HG02759 (cell line): ENCODE measurements at regions not wholly inside any gene's neighbourhood (a gene's known extent, or its start where the extent isn't known, plus 50 kb on each side); places are given as distances from the start of the nearest gene placed in this dataset.

Experiments used
- ATAC-seq: cut with Tn5 transposase; IDR thresholded peaks from one replicate; pipeline ENCODE4 v1.9.1; 2021; ENCODE audit warnings: mild to moderate bottlenecking, moderate library complexity; ENCODE audit not compliant: unreplicated experiment

DNA sequence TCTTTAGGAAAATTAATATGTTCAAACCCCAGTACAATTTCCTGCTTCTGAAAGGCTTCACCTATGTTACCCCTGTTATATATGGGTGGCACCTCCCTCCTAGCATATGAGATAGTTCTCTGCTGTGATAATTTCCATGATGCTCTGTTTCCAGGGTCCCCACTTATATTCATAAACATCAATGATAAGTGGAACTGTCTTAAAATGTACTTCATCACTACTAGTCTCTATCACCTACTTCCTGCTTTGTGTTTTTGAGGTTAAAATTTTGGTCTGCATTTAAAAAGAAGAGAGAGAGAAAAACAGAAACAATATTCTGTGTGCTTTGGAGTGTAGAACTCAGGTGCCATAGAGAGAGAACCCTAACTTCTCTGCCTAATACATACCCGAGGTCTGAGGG, 234.7 kb downstream of the HTR1A start:
- no peak for ATAC-seq

DNA sequence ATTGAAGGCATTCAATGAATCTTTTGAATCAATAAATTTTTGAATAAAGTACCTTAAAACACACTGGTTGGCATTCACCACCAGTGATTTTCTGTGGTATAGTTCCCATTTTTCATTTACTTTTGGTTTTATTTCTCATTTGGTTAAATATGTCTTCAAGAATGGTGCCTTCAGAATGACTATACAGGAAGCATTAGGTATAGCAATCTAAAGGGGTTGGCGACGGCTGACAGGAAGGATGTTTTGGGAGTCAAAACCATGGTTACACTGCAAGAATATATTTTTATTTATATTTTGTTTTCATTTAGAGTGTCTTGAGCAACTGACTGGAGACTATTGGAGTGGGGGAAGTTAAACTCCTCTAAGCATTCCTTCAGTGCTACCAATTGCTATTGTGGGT, 235.7 kb downstream of the HTR1A start:
- ATAC-seq = no peak

DNA sequence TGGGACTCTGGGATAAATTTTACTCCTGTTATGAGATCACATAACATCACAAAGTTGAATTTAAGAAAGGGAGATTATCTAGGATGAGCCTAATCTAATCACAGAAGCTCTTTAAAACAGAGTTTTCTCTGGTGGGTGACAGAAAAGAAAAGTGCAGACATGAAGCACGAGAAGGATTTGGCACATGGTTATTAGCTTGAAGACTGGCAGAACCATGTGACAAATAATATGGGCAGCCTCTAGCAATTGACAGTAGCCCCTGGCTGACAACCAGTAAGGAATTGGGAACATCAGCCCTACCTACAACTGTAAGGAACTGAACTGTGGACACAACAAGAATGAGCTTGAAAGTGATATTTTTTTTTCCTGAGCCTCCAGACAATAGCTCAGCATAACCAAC, 243.1 kb downstream of the HTR1A start:
- no peak for ATAC-seq

DNA sequence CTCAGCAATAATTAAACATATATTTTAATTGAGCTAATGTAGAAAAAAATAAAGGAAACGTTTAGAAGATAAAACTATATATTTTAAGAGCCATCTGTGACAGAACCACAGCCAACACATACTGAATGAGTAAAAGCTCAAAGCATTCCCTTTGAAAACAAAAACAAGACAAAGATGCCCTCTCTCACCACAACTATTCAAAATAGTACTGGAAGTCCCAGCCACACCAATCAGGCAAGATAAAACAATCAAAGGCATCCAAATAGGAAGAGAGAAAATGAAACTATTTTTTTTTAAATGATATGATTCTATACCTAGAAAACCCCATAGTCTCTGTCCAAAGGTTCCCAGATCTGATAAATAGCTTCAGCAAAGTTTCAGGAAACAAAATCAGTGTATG, 262.0 kb downstream of the HTR1A start:
- no peak for ATAC-seq

DNA sequence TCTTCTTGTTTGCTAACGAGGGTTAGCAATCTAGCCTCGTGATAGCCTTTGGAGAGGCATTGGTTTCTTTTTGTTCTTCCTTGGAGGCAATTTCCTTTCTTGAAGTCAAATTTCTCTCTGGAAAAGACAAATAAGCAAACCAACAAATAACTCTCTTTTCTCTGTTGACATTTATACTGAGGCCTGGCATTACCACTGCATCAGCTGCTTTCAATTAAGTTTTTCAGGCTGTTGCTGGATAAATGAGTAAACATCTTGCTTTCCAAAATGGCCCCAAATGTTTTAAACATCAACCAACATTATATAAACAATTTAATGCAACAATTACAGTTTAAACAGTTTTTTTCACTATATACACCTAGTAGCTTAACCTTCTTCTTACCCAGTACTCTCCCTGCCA, 264.4 kb downstream of the HTR1A start:
- no peak for ATAC-seq

DNA sequence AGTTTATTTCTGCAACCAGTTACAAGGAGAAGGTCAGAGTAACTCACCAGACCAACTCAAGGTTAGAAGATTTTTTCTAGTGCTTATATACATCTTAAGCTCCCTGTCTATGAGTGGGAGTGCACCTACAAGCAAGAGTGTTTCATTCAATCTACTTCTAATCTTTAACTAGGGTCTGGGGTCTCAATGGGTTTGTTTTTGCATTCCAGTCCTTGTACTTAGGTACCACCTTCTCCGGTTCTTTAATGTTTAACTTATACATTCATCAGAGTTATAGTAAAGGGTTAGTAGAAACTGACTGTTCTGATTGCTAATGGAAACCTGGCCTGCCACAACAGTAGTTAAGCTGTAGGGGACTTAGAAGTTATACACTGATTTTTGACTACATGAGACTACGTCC, 271.7 kb downstream of the HTR1A start:
- no peak for ATAC-seq

DNA sequence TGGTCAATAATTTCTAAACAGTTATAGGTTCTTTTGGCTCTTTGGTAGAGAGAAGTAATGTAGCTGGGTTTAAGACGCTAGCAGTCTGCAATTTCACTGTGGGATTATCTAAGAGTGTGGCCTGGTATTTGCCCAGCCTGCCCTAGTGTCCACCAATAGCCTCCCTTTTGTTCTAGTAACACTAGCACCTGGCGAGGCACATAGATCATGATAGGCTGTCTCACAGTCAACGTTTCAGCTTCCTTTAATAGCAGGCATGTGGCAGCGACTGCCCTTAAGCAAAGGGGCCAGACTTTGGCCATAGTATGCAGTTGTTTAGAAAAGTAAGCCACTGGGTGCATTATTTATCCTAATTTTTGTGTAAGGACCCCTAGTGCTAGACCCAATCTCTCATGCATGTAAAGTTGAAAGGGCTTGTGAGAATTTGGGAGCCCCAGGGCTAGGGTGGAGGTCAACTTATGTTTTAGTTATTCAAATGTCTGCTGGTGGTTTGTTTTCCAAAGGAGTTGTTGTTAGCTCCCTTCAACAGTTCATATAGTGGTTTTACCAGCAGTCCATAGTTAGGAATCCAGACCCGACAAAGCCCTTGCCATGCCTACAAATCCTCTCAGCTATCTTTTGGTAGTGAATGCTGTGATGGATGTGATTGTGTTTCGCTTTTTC, 274.3 kb downstream of the HTR1A start:
- no peak for ATAC-seq

DNA sequence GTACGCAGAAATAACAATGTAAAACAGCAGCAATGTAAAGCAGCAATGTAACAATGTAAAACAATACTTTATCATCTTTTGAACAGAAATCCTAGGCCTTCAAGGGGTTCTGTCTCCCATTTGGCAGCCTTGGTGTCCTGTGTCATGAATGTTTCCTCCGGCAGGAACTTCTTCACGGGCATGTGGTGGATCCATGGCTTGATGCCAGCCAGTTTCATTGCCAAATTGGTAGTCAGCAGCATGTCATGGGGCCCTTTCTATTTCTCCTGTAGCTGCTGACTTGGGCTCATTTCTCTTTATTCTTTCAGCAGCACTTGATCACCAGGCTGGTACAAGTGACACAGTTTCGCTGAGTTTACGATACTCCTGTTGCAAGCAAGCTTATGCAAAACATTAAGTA, 275.3 kb downstream of the HTR1A start:
- no peak for ATAC-seq

DNA sequence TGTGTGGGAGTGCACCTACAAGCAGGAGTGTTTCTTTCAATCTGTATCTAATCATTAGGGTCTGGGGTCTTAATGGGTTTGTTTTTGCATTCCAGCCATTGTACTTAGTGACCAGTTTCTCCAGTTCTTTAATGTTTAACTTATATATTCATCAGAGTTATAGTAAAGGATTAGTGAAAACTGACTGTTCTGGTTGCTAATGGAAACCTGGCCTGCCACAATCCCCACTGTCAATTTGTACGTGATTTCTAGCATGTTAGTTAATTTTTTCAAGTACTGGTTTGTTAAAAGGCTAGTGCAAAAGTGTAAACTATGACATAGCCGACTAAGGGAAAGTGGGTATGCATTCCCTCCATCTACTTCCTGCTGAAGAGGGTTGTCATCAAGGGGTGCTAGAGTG, 276.1 kb downstream of the HTR1A start:
- ATAC-seq = no peak

DNA sequence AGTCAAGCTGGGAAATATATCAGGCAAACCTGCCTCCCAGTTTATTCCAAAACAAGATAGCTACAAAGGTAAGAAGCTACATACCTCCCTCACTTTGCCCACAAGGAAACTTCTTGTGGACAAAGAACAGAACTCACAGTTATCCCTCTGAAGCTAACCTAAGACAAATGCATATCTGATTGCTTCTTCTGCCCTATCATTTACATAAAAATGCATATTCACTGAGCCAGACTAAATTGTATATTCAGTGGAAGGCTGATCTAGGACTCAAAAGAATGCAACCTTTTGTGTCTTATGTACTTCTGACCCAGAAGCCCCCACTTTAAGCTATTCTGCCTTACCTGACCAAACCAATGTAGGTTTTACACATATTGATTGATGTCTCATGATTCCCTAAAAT, 276.8 kb downstream of the HTR1A start:
- ATAC-seq = no peak

DNA sequence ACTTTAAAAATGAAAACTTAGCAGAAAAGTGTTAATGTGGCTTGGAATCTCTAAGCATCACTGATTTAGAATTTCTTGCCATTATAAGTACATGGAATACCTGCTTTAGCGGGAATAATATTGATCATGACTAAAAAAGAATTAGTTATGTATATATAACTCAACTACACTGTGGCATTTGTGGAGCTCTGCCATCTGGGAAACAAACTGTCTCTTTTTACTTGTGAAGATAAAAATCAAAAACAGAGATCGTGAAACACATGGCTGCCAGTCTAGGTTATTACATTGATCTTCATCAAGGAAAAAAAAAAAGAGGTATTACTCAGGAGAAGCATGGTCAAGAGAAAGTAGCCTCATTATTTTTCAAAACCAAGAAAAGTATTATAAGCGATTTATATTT, 287.4 kb downstream of the HTR1A start:
- no peak for ATAC-seq

DNA sequence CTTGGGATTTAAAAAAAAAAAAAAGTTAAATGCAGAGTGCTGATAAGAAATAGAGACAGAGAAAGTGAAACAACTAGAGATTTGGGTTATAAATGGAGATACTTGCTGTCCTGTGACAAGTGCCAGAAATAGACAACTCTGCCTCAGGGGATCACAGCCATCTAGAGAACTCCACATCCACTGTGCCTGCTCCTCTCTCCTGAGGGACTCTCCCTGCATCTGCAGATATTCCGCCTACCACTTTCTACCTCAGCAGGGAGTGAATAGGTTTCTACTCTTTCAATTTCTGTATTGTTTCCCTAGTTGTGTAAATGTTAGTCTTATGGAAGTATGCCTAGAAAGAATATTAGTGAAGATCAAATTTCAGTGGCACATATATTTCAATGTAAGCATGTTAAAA, 307.2 kb downstream of the HTR1A start:
- no peak for ATAC-seq

DNA sequence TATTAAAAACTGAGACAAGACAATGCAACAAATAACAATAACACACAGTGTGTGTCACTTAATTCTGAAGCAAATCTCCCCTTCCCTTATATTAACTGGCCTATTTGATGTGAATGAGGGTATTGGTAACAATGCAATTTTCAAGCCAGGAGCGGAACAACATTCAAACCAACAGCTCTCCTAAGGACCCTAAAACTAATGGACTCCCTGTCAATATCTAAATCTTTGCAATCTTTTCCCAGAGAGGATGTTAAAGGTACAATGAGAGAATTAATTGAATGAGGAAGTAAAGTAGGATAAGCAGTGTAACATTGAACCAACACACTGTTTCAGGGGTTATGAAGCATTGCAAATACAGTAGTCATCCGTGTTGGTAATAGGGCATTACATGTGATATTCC, 311.7 kb downstream of the HTR1A start:
- no peak for ATAC-seq

DNA sequence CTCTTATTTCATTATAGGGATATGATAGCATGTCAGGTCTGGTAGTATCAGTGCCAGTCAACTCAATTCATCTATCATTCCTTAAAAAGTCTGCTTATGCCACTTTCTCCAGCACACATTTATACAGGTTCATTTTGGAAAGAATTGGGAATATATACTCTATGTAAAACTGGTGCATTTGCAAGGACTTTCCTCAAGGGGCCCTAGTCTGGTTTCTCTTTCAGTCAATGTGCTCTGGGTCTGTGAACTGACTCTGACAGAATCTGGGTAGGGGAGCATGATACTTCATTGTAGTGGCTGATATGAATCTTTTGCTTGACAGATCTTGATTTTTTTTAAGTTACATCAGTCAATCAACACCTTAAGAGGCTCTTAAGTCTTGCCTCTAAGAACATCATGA, 313.9 kb downstream of the HTR1A start:
- ATAC-seq = no peak

DNA sequence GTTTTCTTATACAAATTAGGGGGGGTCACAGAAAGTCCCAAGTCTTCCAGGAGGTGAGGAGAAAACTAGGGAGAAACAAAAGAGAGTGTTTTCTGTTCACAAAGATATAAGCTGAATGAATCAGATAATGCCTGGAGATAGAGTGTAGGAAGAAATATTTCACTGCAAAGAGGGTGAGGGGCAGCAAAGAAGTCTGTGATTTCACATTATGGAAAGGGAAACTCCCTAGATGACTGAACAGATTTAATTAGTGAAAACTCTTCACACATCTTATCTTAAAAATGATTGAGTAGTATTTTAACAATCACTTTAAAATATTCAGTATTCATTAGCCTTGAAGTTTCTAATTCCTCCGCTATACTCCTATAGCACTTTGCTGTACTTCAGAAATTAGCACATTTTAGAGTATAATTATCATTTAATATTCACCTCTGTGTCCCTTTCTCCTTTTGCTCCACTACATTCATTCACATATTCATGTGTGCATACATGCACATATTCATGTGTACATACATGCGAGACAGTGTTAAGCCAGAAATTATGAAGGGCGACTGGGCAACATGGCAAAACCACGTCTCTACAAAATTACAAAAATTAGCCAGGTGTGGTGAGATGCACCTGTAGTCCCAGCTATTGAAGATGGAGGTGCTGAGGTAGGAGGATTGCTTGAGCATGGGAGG, 332.2 kb downstream of the HTR1A start:
- ATAC-seq = no peak

DNA sequence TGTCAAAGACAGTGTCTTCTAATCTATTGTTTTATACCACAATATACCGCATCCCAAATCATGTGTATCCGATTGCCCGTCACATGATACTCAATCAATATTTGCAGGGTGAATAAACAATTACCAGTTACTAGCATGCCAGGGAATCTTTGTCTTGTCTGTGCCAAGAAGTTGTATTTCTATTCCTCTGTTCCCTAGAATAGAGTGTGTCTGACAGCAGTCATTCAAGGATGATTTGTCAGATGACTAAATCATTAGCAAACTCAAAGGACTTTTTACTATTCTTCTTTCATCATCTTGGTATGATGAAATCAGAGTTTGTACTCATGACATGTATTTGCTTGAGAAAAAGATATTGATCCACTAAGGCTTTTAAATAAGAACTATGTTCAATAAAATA, 348.8 kb downstream of the HTR1A start:
- ATAC-seq = no peak

DNA sequence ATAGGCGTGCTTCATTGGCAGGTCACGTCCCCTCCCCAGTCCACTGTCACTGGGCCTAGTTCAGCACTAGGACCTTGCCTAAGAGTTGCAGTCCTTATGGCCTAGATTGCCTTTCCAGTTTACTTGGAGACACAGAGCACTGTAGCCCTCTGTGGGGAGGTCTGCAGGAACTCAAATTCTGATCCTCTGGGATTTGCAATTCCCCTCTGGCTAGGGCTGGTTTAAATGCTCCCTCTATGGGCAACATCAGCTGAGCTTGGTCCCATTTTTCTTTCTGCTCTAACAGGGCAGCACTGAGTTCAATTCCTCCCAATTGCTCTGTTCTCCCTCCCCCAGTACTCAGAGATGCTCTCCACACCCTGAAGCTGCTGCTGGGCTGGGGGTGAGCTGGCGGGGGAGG, 358.2 kb downstream of the HTR1A start:
- no peak for ATAC-seq

DNA sequence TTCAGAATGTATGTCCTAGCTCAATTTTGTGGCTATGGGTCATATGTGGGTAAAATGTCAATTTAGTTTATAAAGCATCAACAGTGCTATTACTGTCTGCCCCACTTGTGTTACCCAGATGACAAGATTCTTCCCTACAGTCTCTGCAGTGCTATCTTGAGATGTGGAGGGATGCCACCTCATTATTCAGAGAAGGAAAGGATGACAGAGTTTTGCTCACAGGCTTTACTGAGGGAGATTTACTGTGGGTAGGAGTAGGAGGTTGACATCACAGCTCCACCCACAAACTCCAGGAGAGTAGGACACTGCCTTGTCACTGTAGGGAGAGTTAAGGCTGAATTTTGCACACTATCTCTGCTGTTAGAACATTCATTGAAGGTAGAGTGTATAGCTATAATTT, 359.3 kb downstream of the HTR1A start:
- no peak for ATAC-seq

DNA sequence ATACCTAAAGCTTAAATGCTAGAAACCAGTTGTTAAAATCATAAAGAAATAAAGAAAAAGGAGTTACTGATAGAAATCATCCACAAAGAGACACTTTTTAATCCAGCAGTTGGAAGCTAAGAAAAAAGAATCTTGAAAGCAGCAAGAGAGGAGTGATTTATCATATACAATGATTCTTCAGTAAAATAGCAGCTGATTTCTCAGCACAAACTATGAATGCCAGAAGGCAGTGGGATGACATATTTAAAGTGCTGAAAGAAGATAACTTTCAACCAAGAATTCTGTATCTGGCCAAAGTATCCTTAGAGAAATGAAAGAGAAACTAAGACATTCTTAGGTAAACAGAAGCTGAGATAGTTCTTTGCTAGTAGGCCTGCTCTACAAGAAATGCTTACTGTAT, 366.0 kb downstream of the HTR1A start:
- no peak for ATAC-seq

DNA sequence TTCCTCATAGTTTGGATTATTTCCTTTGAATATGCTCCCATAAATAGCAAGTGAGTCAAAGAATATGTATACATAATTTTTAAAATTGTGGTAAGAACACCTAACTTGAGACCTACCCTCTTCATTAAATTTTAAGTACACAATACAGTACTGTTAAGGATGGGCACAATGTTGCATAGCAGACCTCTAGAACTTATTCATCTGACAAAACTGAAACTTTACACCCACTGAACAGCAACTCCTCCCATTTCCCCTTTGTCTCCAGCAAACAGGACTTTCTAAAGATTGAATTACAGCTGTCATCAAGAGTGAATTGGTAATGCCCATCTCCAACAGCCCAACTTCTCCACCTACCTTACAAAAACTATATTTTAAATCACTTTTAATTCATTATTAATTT, 388.9 kb downstream of the HTR1A start:
- ATAC-seq = peak; percentile 61

DNA sequence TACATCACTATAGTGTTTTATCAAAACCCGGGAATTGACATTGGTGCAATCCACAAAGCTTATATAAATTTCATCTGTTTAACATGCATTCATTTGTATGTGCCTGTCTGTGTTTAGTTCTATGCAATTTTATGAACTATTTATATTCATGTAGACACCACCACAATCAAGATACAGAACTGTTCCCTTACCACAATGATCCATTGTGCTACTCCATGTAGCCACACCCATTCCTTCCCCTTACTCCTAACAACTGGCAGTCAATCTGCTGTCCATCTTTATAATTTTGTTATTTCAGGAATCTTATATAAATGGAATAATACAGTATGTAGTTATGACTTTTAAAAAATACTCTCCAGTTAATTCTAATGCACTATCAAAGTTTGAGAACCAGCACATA, 389.5 kb downstream of the HTR1A start:
- ATAC-seq = no peak

DNA sequence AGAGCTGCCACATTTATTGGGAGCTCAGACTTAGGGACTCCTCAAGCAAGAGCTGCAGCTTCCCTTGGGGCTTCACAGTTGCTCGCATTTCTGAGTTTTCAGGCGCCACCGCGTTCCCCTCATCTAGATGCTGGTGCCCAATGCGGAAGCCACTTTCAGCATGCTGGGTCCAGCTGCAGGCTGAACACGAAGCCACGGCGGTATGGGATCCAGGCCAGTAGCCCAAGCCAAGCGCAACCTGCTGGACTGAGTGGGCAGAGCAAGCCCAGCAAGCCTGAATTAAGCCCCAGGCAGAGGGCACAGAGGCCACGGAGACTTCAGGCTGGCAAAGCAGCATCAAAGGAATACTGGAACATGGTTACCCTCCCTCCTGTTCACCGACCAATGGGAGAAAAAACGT, 391.5 kb downstream of the HTR1A start:
- ATAC-seq = no peak

DNA sequence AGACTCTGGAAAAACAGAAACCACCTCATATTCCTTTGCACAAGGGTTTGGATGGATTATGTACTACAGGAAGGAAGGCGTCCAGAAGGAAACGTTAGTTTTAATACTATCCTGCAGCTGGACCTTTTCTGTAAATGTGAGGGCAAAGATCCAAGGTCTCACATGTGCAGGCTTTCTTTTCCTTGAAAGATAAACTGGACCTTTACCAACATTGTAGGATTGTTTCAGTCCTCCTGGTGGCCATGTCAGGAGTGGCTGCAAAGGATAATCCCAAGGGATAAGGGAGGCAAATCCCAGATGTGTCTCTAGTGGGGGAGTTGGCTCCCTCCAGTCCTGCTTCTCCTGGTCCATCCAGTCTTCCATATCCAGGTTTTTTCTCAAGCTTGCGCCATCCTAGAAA, 397.5 kb downstream of the HTR1A start:
- no peak for ATAC-seq
